ENCODE measurements at regions not wholly inside any gene's neighbourhood (a gene's known extent, or its start where the extent isn't known, plus 50 kb on each side); places are given as distances from the start of the nearest gene placed in this dataset.

DNA sequence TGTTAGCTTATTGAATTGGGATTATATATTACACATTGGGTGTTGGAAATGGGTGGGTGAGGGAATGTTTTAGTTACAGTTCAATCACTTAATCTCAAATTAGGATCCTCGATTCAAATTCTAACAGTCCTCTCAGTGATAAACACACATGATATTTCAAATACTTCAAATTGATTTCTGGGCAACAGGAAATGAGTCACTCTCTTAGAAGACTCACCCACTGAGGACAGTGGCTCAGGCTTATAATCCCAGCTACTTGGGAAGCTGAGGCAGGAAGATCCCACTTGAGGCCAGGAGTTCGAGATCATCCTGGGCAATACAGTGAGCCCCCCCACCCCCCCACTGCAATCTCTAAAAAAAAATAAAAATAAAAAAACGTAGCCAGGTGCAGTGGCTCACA is 435.3 kb downstream of the KLF12 start:
- no peak for DNase-seq

DNA sequence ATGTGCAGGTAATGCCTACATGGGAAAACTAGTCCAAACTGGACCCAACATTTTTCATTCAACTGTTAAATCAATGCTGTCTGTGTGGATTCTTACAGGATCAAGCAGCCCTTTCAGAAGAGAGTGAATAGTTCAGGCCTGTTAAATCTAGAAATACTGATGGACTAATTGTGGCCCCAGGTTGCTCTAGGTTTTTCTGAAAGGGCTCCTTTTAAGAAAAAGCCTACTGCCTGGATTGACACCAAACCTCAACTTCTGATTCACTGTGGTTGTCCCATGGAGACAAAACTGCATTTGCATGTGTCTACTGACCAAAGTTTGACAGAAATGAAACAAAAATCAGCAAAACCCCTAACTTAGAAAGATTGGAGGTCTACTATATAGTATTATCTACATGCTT is 437.0 kb downstream of the KLF12 start:
- DNase-seq: no peak

DNA sequence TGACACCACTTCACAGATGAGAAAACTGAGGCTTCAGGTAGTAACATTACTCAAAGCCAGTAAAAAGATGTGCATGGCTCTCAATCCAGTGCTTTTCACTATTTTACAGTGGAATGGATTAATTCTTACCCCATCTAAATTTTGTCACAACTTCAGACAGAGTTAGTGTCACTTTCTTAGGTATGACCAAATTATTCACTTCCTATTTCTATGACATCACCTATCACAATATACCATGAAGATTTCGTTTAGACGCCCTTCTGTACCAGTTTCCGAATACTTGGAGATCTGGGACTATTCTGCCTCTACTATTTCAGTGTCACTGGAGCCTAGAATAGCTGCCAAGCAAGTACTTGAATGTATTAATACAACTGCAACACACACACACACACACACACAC is 437.5 kb downstream of the KLF12 start:
- no peak for DNase-seq

DNA sequence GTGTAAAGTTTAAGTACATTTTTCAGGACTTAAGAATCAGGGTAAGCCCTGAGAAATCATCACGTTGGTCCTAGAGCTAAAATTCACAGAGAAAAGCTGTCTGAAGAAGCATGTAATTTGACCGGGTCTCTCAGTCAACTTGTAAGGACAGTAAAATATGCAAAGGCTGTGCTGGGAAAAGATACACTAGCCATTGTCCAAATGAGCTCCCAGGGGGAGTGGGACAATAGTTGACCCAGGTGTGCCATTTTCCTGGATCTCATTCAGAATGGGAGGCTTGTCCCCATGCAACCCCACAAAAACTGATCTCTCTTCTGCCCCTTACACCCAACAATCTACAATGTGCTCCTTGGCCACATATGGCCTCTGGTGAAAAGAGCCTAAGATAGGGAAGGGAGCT is 437.9 kb downstream of the KLF12 start:
- DNase-seq: no peak

DNA sequence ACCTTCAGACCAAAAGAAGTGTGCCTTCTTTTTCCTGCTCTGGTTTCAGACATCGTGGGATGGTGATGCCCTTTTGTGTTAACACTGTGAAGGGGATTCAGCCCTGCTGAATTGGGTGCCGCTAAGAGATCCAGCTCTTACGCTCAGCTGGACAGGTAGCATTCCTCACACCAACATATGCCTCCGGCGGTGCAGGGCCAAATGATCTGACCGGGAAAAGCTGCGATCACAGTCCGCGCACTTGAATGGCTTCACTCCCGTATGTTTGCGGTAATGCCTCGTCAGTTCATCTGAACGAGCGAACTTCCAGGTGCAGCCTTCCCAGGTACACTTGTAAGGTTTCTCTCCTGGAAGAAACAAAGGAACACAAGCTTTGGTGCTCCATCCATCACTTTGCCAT is 438.9 kb downstream of the KLF12 start:
- DNase-seq: no peak

DNA sequence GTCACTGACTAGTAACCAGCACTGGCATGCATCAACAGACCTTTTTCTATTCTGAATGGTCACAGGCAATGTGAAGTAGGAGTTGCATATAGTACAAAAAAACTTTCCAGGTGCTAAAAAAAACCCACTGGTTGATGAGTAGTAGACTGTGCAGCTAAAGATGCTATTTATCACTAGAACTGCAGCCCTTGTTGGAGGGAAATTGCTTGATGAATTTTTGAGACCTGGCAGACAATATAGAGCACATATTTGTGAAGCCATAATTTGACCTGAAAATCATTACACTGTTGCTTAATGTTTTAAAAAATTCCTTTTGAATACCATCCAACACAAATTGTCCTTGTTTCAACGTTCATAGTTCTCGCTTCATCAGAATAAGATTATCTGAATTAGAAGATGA is 441.0 kb downstream of the KLF12 start:
- DNase-seq: no peak

DNA sequence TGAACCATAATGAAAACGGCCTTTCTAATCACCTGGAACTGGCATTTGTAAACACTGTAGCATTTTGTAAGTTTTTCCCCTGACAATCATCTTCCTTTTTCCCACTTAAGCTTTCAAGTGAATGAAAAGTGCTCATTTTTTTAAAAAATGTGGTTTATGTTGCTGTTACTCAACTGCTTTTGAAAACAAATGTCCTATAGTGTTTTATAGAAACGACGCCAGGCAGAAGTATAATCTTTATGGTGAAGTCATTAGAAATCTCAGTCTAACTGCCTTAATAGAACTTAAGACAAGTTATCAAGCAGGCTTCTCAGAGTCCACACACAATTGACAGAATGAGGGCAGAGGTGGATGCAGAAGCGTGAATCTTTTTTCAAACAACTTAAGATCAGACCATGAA is 442.3 kb downstream of the KLF12 start:
- DNase-seq: no peak

DNA sequence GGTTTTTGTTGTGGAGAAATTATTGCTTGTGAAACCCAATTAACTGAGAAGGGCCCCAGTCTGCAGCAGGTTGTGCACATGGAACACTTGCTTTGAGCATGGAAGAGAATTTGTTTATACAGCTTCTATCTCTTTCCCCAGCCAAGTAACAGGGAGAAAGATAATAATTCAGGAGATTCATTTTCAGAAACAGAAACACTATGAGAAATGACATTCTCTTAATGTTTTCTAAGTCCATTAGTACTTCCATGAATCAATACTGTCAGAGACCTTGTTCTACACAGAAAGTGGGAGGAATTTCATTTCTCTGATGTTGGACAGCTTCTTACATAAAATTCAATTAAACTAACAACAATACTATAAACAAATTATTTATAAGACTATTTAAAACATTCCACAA is 446.3 kb downstream of the KLF12 start:
- no peak for DNase-seq

DNA sequence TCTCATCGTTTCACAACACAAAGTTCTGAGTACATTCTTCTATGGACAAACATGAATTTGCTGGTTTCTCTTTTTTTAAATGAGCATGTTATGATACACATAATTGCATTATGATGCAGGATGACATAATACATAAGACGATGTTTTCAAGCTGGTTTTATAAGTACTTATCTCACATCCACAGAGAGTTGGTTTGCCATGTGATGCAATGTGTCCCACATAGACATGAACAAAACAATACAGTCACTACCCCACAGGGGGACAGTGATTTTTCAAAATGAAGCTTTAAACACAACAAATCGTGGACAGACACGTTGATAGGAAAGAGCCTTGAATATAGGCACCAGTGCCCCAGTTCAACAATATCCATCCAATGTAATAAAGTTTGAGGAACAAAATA is 447.1 kb downstream of the KLF12 start:
- DNase-seq: no peak

DNA sequence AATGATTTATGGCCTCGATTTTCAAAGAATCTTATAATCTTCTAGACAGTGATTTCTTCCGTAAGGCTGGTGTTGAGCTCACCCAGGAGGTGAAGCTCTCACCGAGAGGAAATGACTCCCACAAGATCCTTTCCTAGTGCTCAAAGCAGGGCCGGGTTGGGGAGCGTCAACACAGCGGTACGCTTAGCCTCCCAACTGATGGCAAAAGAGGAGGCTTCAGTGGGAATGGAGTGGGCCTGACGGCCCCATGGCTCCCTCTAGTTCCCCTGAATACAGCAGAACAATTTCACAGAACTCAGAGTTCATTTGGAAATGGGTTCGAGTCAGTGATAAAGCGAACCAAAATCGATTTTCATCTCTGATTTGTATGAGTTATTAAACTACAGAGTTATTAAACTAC is 449.5 kb downstream of the KLF12 start:
- DNase-seq: no peak

DNA sequence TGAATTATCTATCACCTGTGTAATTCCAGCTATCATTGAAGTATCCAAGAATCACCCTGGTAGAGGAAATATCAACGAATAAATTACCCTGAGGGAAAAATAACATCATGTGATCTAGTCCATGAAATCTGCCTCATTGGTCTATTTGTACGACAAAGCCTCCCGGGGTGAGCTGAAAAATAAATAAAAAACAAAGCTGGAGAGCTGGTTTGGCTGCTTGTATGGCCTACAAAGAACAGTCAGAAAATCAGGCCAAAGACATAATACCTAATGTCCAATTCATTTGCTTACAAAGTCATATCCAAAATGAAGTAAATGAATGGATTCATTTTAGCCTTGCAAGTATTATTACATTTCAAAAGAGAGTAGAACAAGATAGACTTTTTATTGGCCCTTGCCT is 449.9 kb downstream of the KLF12 start:
- DNase-seq: no peak

DNA sequence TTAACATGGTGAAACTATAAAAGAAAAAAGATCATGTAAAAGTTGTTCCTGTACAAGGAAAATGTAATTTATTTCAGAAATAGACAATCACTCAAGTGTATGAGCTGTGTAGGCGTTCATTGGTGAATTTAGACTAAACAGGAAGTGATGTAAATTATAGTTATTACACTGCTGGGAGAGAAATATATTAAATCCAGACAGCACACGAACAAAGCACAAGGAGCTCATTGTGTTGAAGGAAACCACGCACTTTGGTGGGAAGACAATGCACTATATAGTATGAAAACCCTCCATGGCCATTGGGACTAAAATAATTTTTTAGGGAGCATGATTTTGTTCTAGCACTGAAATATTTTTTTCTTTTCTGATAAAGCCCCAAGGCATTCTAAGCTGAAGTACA is 450.5 kb downstream of the KLF12 start:
- no peak for DNase-seq

DNA sequence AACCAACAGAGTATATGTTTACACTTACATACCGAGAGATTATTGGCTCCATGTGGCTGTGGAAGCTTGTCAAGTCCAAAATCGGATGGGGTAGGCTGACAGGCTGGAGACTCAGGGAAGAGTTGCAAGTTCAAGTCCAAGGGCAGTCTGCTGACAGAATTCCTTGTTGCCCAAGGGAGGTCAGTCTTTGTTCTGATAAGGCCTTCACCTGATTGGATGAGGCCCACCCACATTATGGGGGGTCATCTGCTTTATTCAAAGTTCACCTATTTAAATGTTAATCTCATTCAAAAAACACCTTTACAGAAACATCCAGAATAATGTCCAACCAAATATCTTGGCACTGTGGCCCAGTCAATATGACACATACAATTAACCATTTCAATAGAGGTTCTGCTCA is 452.4 kb downstream of the KLF12 start:
- no peak for DNase-seq

DNA sequence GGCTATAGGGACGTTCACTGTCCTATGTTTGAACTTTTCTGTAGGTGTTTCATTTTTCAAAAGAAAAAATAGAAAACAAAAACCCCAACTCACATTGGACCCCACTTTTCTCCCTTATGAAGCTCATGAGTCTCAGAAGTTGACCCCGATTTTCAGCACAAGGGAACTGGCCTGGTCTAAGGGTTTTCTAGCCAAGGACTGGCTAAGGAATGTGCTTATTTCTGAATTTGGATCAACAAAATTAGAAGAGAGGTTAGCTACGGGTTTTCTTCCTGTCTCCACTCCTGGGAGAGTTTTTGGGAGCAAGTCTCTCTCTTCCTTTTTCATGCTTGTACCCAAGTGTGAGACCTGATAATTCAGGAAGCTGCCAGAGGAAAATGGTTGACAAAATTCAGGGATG is 453.2 kb downstream of the KLF12 start:
- DNase-seq: no peak

DNA sequence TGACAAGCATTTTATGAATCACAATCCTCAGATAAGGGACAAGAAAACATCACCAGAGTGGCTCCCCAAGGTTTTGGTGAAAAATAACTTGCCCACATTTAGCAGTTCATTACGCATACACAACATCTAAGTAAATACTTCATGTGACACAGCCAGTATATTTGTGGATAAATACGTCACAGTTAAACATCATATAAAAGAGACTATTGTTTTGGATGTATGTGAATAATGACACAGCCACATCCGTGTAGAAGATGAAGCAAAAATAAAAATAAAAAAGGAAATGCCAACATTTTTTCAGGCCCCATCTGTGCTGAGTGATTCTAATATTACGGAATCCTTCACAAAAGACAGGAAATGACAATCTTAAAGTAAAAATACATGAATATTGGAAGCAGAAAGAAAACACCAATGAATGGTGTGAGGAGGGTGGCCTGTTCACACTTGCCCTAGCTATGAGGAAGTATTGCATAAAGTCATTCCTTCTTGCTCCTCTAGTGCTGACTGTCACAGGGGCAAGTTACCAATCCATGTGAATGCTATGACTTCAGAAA is 457.1 kb downstream of the KLF12 start:
- no peak for DNase-seq

DNA sequence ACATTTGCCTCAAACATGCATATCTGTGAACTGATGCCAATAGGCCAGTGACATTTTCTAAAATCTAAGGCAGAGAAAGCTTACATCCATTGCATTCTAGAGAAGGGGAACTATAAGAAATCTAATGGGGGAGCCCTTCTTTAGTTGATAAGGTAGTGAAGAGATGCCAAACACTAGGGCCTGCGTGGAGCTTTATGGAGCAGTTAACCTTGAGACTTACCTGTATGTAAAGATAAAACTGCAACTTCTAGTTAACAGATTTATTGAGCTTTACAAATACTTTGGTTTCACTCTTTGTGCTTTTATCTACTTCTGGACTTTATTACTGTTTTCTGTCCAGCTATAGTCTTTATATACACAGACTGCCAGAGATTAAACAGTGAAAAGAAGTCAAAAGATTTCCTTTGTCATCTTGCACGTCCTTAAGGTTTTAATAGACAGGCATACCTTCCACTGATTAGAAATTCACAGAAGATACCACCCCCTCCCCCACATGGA is 457.6 kb downstream of the KLF12 start:
- DNase-seq: no peak

DNA sequence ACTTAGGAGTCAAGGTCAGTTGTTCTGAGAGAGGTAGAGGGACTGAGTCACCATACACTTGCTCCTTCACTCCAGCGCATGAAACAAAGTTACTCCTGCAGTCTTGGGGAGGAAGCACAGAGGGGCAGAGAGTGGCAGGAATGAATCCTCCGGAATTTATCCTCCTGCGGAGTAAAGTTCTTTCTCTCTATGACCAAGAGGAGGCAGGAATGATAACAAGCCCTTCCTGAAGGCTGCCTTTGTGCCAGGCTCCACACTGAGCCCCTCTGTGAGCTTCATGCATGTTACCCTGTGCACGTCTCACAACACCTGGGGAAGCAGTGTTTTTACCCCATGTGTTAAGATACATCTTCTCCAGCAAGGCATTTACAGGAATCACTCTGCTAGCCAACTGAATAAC is 458.4 kb downstream of the KLF12 start:
- DNase-seq: no peak

DNA sequence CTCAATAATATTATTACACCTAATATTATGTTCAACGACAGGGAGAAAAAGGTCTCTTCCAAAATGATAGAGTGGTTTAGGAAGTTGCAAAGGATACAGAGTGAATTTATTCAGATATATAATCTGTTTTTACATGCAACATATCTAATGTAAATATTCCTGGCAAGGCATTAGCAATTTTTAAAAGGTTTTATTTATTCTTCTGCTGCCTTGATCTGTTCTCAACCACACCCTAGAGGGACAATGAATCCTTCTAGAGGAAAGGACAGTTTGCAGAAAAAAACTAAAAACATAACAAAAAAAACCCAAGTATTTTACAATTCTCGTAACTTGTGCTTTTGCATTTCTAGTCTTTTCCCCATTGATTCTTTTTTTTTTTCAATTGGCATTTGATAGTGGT is 459.6 kb downstream of the KLF12 start:
- no peak for DNase-seq

DNA sequence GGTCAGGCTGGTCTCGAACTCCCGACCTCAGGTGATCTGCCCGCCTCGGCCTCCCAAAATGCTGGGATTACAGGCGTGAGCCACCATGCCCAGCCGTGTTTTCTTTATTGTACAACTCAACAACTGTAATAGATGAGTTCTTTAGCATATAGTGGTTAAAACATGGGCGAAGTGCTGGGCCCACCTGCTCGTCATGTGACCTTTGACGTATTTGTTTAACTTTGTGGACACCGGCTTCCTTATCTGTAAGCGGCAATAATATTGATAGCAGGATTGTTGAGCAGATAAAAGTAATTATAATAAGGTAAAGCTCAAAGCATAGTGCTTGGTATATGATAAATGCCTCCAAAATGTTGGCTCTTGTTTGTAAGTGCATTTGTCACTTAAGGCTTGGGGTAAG is 460.3 kb downstream of the KLF12 start:
- DNase-seq: no peak

DNA sequence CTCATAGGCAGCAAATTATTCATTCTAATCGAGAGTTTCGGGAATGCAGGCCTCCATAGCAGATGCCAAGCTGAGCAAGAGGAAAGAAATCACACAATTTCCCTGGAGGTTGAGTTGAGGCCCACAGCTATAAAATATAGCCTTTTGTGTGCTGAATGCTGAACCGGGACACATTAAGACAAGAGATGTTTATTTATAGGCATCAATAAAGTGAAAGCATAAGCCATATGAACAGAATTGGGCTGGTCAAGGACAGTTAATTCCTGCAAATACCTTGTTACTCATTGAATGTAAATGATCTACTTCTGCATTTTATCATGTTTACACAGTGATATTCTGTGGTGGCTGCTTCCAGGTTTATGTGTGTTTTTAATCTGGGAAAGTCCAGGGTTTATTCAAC is 461.7 kb downstream of the KLF12 start:
- no peak for DNase-seq

DNA sequence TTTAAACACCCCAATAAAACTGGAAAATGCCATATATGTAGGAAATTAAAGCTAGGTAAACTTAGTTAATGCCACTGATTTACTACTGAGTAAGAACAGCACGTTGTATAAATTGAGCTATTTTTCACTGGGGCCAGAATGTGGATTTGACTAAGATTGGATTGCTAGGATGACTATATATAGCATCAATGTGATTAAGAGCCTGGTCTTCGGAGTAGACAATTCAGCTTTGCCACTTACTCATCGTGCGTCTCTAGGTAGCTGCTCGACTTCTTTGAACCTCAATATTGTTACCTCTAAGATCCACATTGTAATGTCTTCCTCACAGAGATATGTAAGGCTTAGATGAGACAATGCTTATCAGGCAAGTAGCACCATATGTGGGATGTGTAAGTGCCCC is 462.5 kb downstream of the KLF12 start:
- no peak for DNase-seq

DNA sequence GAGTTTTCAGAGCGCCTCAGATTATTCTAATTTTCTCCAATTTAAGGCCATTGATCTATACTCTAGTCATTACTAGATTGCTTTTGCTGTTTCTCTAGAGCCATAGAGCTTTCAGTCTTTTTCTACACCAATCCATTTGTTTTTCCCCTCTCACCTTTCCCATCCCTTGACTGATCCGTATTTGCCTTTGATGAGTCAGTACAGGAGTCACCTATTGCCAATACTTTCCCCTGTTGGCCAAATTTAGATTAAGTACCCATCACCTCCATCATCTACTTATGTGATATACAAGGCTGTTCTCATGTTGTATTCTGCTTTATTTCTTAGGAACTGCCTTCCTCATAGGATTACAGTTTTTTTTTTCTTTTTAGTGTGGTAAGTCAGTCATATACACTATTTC is 463.2 kb downstream of the KLF12 start:
- no peak for DNase-seq

DNA sequence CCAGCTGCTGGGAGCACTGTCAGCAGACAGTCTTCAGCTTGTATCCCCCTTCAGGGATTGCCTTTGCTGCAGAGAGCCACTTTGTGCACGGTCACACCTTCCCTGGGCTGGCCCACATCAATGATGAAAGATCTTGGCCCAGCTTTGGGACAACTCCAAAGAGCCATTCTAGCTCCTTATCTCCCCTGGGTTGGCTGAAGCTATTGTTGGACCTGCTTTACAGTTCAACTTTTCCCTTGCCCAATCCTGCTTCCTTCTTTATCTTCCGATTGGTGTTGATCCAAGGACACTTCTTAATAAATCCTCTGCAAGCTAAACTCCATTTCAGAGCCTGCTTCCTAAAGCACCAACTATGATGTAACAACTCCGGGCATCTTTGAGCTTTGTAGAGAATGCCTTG is 466.4 kb downstream of the KLF12 start:
- no peak for DNase-seq

DNA sequence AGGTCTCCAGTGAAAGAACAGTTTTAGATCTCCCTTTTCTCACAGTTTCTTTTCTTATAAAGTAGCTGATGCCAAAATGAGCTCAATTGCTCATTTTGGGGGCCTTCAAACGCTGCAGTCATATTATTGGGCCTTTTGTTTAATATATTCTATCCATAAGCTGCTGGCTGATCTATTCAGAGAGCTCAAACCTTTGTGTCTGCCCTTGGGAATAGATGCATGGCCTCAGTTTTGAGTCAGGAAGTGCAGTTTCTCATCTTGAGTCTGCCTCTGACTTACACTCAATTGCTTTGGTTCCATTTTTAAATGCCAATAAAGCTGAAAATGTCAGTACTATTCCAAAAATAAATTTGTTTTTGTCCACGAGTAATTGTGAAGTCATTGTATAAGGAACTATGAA is 468.9 kb downstream of the KLF12 start:
- no peak for DNase-seq

DNA sequence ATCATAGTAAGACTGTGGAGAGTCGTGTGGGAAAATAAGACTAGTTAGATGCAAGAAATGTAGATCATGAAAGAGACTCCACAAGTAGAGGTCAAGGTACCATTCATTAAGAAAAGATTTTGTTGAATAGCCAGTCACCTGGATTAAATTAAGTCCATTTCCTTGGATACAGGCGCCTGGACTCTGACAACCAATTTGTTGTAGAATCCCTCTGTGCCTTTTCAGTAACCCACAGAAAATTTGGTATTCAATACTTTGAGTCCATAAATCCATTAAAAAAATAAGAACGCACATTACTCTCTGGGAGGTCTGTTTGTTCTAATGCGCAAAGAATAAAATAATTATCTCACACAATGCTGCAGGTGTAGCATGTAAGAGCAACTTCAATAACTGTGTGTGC is 469.4 kb downstream of the KLF12 start:
- DNase-seq: no peak

Measured in right kidney (tissue), 1 donor.